Putamen (tissue), 1 donor: ENCODE measurements at regions not wholly inside any gene's neighbourhood (a gene's known extent, or its start where the extent isn't known, plus 50 kb on each side); places are given as distances from the start of the nearest gene placed in this dataset.
"Not testable (repeated sequence)": the region's sequence is repeated elsewhere in the genome, so short reads cannot be mapped to it uniquely, and the experiment has no call there.

Experiments used
- DNase-seq: peaks from one replicate; pipeline ENCODE4 v3.0.0-alpha.2; 2016; ENCODE audit warnings: low spot score

DNA sequence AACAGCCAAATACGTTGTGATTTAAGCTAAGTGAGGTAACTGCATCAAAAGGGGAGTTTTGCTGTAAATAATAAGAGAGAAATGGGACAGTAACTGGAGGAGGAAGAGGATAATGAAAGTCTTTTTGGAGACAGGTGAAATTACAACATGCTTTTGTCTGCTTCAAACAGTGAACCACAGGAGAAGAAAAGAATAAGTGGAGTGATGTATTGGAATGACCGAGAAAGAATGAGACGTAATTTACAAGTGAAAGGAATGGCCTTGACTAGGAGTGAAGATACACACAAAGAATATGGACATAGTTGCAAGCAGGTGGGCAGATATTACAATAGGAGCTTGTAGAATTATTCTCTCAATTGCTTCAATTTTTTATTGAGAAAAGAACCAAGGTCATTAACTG, 550.8 kb downstream of the DIPK2A start:
- DNase-seq = no peak

- no peak for DNase-seq
These were observed 551.8 kb downstream of the DIPK2A start for GRCh38 chr3:144523396-144523795.

DNA sequence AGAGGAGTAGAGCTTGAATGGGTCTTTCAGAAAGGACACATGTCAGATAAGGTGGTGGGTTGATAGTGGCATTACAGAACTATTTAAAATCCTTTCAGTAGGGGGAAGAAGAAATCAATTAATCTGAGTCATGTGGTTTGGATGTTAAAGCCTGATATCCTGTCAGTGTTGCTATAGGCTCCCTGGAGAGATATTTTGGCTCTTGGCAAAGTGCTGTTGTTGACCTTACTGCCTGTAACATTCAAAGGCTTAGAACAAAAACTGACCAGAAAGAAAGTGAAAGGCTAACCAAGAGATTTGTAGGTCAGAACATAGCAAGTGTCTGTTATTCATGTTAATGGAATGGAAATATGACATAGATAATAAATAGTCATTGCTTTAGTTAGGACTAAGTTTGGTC, 552.9 kb downstream of the DIPK2A start:
- no peak for DNase-seq

GRCh38 chr3:144529566-144529965, 557.9 kb downstream of the DIPK2A start:
- no peak for DNase-seq

- no peak for DNase-seq
These were observed 573.2 kb downstream of the DIPK2A start for GRCh38 chr3:144544871-144545270.

DNA sequence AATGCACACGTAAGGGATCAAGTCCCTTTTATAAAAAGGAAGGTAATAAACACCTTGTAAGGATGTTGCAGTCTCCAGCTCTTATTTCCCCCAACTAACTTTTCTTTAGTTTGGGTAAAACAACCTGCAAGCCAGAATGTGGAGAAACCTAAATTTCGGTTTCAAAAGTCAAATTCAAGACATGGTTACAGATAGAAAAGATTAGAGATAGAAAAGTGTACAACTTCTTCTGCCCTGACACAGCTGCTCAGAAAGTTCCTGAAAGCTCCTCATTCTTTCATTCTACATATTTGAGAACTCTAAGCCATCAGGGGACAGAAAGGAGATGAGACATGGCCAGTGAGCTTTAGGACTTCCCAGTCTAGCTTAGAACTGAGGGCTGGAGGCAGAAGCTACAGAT, 574.9 kb downstream of the DIPK2A start:
- DNase-seq = no peak

GRCh38 chr3:144548346-144548745, 576.7 kb downstream of the DIPK2A start:
- no peak for DNase-seq

DNA sequence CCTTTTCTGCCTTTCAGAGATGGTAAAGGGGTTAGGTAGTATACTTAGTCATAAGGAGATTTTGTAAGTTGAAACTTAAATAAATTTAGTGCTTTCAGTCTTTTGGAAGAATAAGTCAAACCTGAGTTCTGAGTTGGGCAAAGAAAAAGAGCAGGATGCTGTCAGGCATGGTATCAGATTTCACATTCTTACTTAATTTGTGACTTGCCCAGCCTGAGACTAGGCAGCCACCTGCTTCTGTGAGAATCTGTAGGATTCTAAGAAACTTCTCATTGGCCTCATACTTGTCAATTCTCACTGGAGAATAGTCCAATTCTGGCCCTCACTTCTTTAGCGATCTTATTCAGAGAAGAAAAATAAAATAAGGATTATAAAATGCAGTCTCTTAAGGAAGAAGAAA, 577.5 kb downstream of the DIPK2A start:
- no peak for DNase-seq

GRCh38 chr3:144552346-144553057, 580.9 kb downstream of the DIPK2A start:
- no peak for DNase-seq

GRCh38 chr3:144553301-144553700, 581.7 kb downstream of the DIPK2A start:
- no peak for DNase-seq

DNA sequence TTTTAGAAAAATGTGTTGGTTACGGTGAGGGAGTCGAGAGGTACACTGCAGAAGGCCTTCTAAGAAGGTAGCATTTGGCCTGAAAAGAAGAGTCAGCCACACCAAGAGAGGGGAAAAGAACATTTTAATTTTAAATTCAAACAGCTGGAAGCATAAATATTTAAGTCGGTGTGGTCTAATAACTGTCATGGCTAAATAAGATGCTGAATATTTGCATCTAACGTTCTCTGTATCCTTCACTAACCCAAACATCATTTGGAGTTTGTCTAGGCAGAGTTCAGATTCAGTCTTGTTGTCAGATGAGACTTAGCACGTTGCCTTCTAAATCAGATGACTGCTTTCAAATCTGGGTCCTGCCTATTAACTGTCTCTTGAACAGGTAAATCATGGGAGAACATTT, 583.3 kb downstream of the DIPK2A start:
- no peak for DNase-seq

DNA sequence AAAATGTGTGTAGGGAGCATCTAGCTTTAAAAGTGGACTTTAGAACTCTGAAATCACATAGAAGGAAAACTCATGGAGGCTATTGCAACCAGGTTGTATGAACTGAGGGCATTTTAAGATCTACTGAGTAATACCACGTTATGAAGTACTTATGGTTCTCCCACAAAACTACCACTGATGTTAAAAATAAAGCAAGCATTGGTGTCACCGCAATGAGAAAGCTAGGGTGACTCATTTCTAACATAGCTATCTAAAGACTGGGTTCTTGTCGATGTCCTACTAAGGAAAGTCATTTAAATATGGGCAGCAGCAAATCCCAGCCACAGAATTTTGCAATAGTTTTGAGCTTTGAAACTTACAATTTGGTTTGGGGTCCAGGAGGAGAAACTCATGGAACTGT, 584.8 kb downstream of the DIPK2A start:
- no peak for DNase-seq

GRCh38 chr3:144557515-144557914, 585.9 kb downstream of the DIPK2A start:
- no peak for DNase-seq

- DNase-seq = no peak
These were observed 592.4 kb downstream of the DIPK2A start for GRCh38 chr3:144564011-144564410.

DNA sequence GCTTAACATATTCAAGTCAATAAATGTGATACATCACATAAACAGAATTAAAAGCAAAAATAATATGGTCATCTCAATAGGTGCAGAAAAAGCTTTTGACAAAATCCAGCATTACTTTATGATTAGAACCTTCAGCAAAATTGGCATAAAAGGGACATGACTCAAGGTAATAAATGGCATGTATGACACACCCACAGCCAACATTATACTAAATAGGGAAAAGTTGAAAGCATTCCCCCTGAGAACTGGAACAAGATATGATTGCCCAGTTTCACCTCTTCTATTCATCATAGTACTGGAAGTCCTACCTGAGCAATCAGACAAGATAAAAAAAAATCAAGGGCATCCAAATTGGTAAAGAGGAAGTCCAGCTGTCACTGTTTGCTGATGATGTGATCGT, 594.7 kb downstream of the DIPK2A start:
- no peak for DNase-seq

- no peak for DNase-seq
These were observed 598.0 kb downstream of the DIPK2A start for GRCh38 chr3:144569651-144570050.

GRCh38 chr3:144583871-144584270, 612.2 kb downstream of the DIPK2A start:
- DNase-seq = no peak

- DNase-seq = no peak
These were observed 613.8 kb downstream of the DIPK2A start for GRCh38 chr3:144585408-144585807.

- no peak for DNase-seq
These were observed 614.3 kb downstream of the DIPK2A start for GRCh38 chr3:144585953-144586352.

- no peak for DNase-seq
These were observed 614.8 kb downstream of the DIPK2A start for GRCh38 chr3:144586382-144586781.

DNA sequence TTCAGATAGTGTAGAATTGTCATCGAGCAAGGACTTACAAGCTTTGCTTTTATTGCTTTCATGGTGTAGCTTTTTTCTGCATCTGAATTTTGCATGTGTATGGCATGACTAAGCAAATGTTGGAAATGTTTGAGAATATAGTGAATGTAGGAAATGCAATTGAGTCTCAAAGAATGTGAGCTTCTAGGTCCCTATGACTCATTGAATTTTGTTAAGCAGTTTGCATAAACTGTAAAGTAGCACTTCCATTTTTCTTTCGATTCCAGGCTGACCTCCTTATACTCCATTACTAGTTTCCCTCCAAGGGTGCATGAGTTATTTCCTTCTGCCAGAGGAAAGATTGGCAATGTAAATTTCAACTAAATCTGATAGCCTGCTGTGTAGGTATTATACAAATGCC, 619.2 kb downstream of the DIPK2A start:
- DNase-seq = no peak

DNA sequence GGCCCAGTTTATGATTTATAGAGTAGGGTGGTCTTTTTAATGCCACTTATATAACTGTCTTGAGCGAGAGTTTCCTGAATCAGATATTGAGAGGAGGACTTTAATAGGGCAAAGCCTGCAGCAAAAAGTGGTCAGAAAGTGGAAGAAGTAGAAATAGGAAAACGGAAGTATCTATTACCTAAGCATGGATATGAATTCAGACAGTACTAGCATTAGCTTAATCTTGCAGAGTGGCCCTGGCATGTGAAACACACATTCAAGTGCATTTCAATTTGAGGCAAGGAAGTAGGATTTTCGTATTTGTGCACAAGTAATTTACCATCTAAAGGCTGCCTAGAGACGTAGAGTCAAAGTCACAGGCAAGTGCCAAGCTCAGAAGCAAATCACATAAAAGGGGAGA, 622.3 kb downstream of the DIPK2A start:
- no peak for DNase-seq

- DNase-seq = not testable (repeated sequence)
These were observed 648.6 kb downstream of the DIPK2A start for GRCh38 chr3:144620236-144620635.

- no peak for DNase-seq
These were observed 651.2 kb downstream of the DIPK2A start for GRCh38 chr3:144622845-144623244.

DNA sequence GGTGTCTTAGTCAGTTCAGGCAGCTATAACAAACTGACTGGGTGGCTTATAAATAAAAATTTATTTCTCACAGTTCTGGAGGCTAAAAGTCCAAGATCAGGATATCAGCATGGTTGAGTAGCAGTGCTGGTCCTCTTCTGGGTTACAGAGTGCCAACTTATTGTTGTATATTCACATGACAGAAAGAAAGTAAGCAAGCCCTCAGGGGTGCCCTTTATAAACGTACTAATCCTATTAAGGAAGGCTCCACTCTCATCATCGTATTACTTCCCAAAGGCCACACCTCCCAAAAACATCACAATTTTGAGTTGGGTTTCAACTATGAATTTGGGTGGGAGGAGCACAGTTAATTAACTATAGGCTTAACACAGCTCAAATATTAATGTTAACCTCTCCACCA, 653.0 kb downstream of the DIPK2A start:
- no peak for DNase-seq
